22Rv1 (cell line): ENCODE measurements at regions not wholly inside any gene's neighbourhood (a gene's known extent, or its start where the extent isn't known, plus 50 kb on each side); places are given as distances from the start of the nearest gene placed in this dataset.

Experiments used
- ZFX ChIP-seq: fragments of 450-650 bp; IDR thresholded peaks from 2 replicates; pipeline ENCODE4 v1.6.1; 2017; ENCODE audit warnings: antibody characterized with exemption, borderline replicate concordance
- TF ChIP-seq, protein P1 (sequence below): fragments of 450-650 bp; IDR thresholded peaks from 2 replicates; pipeline ENCODE4 v1.5.1; 2017; ENCODE audit warnings: mild to moderate bottlenecking

DNA sequence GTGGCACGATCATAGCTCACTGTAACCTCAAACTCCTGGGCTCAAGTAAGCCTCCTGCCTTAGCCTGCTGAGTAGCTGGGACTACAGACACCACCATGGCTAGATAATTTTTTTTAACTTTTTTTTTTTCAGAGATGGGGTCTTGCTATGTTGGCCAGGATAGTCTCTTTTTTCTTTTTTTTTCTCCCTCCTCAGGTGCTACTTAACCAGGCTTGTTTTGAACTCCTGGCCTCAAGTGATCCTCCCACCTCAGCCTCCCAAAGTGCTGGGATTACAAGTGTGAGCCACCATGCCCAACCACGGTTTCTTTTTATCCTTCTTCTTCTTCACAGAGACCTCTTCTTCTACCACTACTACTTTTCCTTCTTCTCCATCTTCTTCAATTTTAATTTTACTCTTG lies 53.8 kb upstream of the MAP4 start:
- TF ChIP-seq, protein P1, sequence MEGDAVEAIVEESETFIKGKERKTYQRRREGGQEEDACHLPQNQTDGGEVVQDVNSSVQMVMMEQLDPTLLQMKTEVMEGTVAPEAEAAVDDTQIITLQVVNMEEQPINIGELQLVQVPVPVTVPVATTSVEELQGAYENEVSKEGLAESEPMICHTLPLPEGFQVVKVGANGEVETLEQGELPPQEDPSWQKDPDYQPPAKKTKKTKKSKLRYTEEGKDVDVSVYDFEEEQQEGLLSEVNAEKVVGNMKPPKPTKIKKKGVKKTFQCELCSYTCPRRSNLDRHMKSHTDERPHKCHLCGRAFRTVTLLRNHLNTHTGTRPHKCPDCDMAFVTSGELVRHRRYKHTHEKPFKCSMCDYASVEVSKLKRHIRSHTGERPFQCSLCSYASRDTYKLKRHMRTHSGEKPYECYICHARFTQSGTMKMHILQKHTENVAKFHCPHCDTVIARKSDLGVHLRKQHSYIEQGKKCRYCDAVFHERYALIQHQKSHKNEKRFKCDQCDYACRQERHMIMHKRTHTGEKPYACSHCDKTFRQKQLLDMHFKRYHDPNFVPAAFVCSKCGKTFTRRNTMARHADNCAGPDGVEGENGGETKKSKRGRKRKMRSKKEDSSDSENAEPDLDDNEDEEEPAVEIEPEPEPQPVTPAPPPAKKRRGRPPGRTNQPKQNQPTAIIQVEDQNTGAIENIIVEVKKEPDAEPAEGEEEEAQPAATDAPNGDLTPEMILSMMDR, result no peak
- no peak for TF ChIP-seq ZFX
